Glomerular endothelial cell (primary cell): ENCODE measurements at regions not wholly inside any gene's neighbourhood (a gene's known extent, or its start where the extent isn't known, plus 50 kb on each side); places are given as distances from the start of the nearest gene placed in this dataset.

Source experiments
- DNase-seq: peaks from one replicate; pipeline ENCODE4 v3.0.0-alpha.2; 2011; ENCODE audit warnings: low read depth, low spot score; ENCODE audit errors: extremely low read depth

DNA sequence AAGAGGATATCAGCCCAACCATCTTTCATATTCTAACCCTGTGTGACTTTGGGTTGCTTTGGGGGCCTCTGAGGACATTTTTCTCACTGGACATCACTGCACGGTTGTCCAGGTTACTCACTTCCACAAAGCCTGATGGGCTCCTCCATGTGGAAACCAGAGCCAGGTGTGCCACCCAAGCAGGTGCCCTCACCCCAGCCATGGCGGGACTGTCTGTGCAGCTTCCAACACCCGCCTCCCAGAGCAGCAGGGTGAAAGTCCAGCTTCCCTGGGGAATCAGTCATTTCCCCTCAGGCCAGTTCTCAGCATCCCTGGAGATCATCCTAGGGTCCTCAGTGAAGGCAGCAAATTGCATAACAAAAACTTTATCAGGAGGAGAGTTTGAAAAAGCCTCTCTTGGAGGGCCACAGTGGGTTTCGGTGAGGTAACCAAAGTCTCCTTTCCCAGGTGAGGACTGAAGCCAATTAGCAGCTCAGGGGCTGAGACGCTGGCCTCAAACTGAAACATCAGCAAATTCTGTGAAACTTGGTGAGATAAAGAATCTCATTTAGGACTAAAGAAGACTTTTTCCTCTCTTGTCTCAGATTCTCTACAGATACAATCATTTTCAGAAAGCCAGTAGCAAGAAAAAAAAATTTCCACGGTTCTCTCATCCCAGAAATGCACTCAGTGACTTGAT is 289.6 kb upstream of the CDH4 start:
- DNase-seq: no peak

DNA sequence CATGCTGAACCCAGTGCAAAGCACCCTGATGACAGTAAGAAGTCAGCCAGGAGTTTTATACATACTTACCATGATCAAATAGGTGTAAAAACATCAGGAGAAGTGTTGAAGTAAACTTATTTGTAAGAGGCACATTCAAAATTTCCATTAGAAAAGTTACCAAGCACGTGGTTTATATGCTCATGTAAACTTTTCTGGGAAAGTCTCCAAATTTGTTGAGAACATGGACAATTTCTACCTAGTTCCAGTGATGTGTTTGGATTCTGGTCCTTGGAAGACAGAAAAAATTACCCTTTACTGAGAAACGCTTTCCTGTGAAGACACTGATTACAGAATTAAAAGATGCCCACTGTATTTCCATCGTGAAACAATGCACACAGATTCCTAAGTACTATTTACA is 288.9 kb upstream of the CDH4 start:
- no peak for DNase-seq

DNA sequence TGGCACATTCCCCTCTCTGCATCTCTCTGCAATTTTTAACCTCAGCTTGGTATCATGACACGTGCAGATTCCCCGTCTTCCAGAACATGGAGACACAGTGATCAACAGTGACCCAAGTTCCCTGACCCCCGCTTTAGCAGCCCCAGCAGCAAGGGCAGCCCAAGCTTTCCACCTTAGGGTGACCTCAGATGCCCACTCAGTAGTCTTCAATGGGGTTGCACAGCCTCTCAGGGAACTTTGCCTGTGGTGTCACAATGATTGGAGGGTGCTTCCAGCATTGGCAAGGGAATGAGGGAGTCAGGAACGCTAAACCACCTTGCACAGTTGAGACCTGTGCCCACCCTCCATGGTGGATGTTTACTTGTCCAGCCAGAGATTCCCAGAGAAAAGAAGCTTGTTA is 287.1 kb upstream of the CDH4 start:
- no peak for DNase-seq

DNA sequence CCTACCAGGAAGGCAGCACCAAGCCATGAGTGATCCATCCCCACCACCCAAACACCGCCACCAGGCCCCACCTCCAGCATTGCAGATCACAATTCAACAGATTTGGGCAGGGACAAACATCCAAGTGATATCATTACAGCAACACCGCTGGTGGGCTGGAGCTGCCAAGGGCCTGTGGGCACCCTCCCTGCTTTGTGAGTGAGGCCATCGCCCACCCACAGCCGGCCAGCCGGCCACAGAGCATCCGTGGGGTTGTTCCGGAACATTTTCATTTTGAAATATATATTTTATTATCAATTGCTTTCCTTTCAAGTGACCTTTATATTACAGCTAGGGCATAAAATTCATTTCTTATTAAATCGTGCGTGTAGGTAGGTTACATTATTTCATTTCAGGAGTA is 286.0 kb upstream of the CDH4 start:
- no peak for DNase-seq

DNA sequence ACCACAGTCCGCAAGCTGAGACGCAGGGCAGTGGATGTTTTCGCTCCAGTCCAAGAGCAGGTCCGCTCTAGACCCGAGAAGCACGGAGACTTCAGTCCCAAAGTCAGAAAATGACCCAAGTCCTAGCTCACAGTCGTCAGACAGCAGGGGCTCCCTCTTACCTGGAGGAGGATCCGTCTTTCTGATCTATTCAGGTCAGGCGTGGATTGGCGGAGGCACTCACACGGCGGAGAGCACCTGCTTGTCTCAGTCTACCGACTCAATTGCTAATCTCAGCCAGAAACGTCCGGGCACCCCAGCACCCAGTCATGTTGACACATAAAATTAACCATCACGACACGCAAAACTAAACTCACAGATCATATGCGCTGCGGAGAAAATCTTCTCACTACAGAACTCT is 285.3 kb upstream of the CDH4 start:
- no peak for DNase-seq

DNA sequence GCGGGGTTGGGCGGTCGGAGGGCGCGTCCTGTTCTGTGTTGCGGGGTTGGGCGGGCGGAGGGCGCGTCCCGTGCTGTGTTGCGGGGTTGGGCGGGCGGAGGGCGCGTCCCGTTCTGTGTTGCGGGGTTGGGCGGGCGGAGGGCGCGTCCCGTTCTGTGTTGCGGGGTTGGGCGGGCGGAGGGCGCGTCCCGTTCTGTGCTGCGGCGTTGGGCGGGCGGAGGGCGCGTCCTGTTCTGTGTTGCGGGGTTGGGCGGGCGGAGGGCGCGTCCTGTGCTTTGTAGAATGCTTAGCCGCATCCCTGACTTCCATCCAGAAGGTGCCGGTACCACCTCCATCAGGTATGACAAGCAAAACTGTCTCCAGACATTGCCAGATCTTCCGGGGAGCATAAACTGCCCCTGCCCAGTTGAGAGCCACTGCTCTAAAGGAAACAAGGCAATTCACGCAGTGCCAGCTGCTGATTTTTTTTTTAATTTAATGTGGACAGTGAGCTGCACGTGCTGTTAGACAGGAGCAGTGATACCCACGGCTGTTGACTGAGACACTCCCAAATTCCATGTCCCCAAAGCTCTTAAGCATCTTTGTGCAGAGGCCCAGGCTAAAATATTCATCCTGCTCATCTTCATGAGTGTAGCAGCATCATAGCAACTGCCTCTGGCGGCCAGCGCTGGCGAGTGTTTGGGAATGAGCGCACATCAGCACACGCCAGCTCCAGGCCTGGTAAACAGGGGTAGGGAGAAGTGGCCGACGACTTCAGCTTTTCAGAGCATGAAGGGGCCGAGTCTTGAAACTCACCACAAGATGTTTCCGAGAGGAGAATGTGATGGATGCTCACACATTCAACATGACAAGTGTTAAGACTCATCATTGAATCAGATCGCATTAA is 284.4 kb upstream of the CDH4 start:
- DNase-seq: no peak

DNA sequence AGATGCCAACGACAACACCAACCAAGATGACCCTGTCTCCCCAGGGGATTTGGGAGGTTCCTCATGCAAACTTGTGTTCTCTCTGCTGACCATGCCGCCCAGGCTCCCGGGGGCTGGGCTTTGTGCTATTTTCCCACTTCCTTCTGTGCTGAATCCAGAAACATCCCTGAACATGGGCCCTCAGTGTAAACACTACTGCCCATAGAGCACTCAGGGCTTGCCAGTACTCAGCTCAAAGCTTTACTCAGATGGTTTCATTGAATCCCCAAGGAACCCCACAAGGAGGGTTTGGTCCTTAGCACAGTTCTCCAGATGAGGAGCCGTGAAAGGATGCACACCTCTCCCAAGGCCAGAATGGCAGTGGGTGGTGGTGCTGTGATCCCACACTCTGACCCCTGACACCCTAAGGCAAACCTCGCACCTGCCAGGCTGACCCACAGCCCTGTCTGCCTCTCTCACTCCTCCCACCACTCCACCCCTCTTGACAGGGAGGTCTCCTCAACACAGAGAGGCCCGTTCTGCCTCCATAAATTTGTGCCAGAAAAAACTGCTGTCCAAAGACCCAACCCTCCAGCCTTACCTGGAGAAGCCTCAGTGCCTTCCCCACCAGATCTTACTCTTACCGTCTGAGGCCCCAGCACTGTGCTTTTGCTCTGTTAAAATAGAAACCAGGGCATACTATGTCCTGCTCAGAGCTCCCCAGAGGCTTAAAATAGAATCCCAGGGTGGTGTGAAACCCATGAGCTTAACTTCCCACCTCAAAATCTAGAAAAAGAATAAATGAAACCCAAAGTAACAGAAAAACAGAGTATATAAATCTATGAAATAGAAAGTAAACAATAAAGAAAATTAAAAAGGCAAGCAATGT is 283.0 kb upstream of the CDH4 start:
- no peak for DNase-seq

DNA sequence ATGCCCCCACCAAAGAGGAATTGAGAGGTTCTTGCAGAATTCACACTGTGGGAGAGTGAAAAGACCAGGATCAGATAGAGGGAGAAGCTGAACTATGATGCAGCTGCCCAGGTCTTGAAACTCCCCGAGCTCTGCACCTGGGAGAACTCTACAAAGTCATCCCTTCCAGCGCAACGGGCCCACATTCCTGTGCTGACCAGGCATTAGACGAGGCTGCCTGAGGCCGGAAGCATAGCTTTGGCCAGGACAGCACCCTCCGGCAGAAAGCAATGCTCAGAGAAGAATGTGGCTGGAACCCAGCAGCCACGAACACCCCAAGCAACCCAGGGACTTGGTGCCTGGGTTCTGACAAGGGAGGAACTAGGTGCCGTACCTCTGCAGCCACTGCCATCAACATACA is 281.5 kb upstream of the CDH4 start:
- no peak for DNase-seq

DNA sequence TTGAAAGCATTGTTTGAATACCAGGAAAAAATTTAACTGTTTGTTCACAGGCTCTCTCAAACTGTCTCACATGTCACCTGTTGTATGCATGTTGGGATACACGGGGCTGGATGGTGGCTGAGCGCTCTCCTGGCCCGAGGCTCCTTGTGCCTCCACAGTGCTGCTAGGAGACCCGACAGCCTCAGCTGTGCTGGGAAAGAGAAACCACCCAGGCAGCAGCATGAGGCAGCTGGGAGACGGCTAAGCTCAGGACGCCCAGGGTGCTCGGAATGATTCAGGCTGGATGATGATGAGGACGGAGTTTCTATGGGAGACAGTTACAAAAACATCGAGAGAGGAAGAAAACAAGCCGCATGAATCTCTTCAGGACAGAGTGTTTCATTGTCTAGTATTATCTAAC is 278.0 kb upstream of the CDH4 start:
- no peak for DNase-seq

DNA sequence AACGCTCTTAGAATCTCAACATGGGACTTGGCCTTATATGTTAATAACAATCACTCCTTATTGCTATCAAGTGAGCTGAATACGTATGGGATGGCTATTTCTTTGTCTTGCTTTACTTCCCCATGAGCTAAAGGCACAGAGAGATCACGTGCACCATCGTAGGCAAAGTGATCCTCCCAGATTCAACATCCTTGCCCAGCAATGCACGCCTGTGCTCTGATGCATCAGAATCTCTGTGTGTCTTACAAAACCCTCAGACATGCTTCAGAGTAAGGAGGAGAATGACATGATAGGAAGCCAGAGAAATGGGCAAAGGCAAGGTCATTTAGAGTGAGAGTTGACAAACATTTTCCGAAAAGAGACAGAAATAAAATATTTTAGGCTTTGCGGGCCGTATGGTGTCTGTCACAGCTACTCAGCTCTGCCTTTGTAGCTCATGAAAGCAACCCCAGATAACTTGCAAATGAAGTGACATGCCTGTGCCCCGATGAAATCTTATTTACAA is 277.6 kb upstream of the CDH4 start:
- no peak for DNase-seq

DNA sequence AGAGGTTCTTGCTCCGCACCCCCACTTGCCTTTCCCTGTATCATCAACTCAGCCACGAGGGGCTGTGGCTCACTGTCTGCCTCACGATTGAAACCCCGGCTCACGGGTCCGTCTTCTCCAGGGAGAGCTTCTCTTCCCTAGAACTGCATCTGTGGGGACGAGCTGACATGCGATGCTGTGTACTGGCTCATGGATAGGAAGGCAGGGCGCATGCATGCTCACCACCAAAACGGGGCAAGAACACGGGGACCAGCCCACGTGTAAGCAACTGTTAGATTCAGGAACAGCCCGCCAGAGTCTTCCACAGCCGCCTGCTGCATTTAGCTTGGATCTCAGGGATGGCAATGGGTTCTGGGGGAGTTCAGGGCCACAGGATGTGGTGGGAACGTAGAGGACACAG is 275.9 kb upstream of the CDH4 start:
- DNase-seq: no peak

DNA sequence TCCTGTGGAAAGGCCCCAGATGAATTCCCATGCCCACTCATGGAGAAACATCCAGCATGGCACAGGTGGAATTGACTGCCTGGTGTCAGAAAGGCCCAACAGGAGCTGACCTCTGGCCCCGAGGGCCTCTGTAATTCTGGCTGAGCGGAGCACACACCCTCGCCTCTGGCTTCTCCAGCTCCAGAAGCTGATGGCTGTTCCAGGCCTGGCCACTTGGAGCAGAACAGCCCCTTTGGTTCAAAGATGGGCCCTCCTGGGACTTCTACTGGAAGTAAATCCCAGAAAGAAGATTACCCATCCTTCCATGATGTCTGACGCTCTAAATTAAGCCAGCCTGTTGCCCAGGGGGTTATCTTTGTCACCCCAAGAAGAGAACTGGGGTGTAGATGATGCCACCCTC is 275.1 kb upstream of the CDH4 start:
- no peak for DNase-seq

DNA sequence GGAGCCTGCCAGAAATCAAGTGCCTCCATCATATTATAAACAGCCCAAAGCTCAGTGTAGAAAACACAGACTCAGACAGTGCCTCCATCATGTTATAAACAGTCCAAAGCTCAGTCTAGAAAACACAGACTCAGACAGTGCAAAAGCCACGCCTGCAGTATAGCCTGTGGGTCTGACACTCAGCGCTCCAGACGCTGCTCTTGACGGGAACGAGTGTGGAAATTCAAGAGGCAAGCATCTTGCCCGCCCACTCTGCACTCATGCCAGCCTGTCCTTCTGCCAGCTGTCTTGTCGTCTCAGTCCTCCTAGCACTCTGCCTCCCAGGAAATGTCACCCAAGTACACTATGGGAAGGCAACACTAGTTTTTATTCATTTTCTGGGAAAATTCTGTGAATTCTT is 274.2 kb upstream of the CDH4 start:
- no peak for DNase-seq

DNA sequence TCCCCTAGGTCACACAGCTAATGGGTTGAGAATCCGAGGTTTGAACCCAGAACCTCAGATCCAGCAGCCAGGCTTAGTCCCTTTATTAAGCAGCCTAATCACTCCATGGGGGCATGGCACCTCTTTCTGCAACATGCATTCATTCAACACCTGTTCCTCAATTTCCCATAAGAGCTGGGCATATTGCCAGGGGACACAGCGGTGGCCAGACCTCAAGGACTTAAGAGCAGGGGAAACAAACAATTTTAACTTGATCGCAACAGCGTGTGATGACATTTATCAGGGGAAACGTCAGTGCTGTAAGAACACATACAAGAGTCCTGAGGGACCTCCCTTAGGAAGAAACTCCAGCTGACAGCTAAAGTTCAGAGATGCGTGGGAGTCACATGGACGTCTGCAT is 267.4 kb upstream of the CDH4 start:
- no peak for DNase-seq

DNA sequence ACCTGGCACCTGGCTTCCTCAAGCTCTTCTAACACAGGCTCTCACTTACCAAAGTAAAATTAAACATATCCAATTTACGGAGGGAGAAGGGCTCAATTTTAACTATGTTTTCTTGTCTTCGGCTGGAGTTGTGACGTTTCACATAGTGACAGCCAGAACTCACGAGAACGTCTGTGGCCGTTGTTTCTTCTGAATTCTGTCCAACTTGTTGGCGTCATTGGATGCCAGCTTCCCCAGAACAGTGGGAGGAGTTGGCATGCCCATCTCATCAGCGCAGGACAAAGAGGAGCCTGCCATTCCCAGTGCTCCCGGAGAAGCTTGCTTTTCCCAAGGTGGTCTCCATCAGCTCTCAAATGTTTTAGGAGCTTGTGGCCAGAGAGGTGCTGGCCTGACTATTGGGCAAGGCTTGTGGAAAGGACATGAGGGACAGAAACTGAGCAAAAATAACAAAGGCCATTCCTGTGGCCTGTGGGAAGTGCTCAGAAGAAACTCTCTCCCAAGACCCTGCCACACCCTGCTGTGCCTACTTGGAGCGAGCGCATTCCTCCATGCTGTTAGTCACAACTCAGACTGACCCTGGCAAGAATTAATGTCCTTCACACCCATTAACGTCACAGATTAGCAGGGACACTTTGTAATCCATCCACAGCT is 265.4 kb upstream of the CDH4 start:
- no peak for DNase-seq

DNA sequence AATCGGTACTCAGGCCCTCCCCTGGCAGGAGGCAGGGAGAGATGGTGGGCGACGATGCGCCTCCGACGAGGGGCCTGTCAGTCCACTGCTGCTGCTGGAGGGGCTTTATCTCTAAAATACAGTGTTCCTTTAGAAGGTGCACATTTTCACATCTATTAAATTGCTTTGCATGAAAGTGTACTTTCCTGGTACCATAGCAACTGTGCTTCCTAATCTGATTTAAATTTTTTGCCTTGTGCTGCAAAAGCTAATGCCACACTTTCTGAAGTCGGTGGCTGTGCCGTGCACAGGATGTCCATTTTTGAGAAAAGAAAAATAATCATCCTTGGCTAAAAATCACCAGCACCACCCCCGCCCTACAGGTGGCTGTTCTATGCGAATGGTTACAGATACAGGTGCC is 262.0 kb upstream of the CDH4 start:
- no peak for DNase-seq

DNA sequence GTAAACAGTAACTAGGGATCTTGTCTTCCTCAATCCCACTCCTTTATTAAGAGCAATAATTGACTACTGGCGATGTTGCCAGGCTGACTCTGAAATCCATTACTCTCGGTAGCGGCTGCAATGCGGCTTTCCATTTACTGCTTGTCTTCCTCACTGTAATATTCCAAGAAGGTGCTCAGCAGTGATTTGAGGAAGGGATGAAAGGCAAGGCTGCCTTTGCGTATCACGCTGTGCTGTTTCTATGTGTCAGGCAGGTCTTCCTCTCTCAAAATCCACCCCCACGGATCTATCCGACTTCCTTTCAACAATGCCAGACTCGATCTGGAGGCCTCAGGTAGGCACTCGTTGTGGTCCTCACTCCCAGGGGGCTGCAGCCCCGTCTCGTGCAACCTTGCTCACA is 261.4 kb upstream of the CDH4 start:
- DNase-seq: no peak

DNA sequence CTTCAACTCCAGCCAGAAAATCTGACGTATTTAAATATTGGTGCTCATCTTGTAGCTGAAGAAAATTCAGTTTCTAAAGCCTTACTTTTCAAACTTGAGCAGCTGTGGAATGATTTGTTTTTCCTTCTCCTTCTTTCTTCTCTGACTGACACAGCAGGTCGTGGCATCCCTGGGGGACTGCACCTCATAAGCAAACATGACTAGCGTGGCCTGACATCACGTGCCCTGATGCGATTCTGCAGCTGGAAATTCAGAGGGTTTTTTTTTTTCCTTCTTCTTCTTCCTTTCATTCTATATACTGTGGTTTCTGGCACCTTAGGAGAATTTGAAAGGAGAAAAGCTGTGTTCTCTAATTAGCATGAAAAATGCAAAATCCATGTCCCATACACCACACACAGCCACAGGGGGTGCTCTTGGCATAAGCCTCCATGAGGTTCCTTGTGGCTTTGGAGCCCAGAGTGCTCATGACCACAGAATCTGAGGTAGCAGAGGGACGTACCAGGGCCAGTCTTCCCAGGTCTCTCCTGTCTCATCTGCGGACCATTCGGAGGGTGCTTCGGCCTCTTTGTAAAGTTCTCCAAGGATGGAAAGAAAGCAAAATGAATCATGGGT is 258.5 kb upstream of the CDH4 start:
- no peak for DNase-seq

DNA sequence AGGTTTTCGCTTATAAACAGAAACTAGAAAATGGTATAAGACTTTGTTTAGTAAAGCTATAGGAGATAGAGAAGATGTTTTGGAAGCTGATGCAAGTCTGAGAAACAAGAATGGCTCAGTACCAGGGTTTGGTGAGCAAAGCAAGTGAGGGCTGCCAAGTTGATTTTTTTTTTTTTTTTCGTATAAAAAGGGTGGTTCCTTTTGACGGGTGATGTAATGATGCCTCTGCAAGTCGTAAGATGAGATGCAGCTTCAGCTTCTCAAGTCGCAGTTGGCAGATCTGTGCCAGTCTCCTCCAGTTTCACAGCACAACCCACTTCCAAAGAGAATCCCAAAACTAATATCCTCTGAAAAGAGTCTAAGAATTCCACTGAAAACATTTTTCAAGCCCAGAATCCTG is 252.8 kb upstream of the CDH4 start:
- no peak for DNase-seq

DNA sequence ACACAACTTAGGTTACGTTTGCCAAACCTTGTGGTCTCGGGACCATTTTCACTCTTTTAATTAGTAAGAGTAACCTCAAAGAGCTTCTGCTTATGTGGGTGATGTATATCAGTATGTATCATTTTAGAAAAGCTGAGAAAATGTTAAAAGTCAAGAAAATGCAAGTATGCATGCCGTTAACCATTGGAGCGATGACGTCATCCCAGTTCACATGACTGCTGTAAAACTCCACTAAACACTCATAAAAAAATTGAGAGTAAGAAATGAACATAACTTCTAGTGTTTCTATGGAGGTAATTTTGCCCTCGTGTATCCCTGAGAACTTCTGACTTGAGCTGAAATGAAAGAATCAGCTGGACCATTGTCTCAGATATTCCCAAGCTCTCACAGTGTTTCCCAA is 250.0 kb upstream of the CDH4 start:
- no peak for DNase-seq
